Fibroblast of mammary gland (primary cell): ENCODE measurements at regions not wholly inside any gene's neighbourhood (a gene's known extent, or its start where the extent isn't known, plus 50 kb on each side); places are given as distances from the start of the nearest gene placed in this dataset.

Experiments
- DNase-seq: peaks from one replicate; pipeline ENCODE4 v3.0.0-alpha.2; 2010; ENCODE audit warnings: low read depth
- H3K4me3 ChIP-seq: 2 replicates; pipeline ENCODE4 v1.5.1; 2011; ENCODE audit warnings: low read depth, mild to moderate bottlenecking, low read length, moderate library complexity; ENCODE audit not compliant: control insufficient read depth
- TF ChIP-seq, protein P1 (sequence below): conservative IDR thresholded peaks from 2 replicates; pipeline ENCODE4 v1.5.1; 2011; ENCODE audit warnings: low read depth, low read length, inconsistent platforms; ENCODE audit not compliant: control insufficient read depth, insufficient read depth

DNA sequence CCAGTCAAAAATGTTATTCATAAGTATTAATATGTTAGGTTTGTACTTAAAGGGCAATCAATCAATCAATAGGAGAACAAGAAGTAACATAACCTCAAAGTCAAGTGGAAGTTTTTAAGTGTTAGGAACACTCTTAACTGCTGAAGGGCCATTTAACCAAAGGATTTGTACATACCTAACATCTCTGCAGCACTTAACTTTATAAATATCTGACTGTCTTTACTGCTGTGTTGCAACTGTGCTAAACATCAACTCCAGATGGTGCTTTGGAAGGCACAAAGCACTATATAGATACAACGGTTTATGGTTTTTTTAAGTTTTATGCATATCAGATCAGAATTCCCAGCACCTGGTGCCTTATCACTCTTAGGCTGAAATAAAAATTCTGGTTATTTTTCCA, 604.9 kb upstream of the PTGER4 start:
- TF ChIP-seq, protein P1, sequence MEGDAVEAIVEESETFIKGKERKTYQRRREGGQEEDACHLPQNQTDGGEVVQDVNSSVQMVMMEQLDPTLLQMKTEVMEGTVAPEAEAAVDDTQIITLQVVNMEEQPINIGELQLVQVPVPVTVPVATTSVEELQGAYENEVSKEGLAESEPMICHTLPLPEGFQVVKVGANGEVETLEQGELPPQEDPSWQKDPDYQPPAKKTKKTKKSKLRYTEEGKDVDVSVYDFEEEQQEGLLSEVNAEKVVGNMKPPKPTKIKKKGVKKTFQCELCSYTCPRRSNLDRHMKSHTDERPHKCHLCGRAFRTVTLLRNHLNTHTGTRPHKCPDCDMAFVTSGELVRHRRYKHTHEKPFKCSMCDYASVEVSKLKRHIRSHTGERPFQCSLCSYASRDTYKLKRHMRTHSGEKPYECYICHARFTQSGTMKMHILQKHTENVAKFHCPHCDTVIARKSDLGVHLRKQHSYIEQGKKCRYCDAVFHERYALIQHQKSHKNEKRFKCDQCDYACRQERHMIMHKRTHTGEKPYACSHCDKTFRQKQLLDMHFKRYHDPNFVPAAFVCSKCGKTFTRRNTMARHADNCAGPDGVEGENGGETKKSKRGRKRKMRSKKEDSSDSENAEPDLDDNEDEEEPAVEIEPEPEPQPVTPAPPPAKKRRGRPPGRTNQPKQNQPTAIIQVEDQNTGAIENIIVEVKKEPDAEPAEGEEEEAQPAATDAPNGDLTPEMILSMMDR, result no peak
- DNase-seq, result no peak
- H3K4me3 ChIP-seq, result no peak overlapping the region

DNA sequence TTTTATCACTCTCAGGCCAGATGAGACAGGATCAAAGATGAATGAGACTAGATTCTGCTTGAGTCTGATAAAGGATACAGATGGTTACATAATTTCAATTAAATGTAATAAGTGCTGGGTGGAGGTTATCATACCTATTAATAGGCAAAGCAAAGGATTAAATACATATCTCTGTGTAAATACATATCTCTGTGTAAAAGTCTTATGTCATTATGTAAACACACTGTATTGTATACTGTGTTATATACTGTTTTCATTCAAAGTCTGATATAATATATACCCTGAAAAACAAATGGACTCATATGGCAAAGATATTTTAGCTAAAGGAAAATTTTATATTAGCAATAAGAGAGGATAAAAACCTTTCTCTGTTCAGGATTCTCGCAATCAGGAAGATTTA, 605.8 kb upstream of the PTGER4 start:
- DNase-seq, result no peak
- TF ChIP-seq, protein P1, result no peak
- no peak overlapping the region for H3K4me3 ChIP-seq

DNA sequence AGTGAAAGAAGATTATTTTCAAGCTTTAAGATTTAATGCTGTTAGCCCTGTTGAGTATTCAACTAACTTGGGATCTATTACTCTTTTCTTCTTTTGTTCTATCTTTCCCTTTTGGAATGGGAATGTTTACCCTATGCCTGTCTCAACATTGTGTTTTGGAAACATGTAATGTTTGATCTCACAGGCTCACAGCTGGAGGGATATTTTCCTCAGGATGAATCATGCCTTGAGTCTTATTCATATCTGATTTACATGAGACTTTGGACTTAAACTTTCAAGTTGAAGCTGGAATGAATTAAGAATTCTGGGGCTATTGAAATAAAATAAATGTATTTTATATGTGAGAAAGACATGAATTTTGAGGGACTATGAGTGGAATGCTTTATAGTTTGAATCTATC, 607.8 kb upstream of the PTGER4 start:
- DNase-seq, result peak; percentile 49
- TF ChIP-seq, protein P1, result no peak
- H3K4me3 ChIP-seq, result no peak overlapping the region

DNA sequence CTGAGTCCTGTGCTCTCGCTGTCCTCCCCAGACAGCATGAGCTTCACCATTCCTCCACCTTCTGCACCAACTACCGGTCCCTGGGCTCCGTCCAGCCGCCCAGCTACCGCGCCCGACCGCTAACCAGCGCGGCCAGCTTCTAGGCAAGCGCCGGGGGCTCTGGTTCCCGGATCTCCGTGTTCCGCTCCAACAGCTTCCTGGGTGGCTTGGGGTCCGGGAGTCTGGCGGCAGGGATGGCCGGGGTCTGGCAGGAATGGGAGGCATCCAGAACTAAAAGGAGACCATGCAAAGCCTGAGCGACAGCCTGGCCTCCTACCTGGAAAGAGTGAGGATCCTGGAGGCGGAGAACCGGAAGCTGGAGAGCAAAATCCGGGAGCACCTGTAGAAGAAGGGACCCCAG, 613.1 kb upstream of the PTGER4 start:
- TF ChIP-seq, protein P1, result no peak

DNA sequence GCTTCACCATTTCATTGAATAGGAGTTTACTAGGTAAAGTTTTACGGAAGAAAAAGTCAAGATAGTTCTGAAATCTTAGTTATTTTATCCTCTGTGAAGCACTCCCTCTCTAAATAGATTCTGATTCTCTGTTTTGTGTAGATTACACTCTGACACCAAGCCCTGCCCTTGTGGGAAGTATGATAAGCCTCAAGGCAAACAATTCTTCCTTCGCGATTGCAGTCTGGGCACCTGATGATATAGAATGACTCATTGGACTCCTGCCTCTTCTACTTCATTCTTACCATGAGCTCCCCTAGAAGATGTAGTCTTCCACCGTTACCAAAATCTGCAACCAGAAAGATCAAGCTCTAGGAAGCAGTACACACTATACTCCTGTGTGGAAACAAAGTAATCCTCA, 626.9 kb upstream of the PTGER4 start:
- DNase-seq, result no peak
- no peak overlapping the region for H3K4me3 ChIP-seq
- TF ChIP-seq, protein P1, result no peak

More for the DNA sequence above, 613.1 kb upstream of the PTGER4 start:
- H3K4me3 ChIP-seq, result no peak overlapping the region
- no peak for DNase-seq

DNA sequence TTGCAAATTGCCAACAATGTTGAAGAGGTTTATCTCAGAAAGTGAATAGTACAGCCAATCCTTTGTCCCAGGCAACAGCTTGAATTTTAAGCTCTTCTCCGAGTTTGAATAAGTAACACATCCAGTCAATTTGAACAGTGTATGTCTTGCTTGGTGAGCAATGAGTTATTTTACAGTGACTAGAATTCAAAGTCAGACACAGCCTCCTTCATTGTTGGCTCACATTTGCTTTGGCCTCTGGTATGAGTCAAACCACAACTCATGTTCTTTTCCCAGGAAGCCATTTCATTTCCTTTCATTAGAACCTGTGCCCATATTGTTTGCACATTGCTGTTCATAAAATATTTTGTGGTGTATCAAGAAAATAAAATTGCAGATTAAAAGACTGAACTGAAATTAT, 622.0 kb upstream of the DAB2 start:
- H3K4me3 ChIP-seq, result no peak overlapping the region
- peak; percentile 84 for DNase-seq
- TF ChIP-seq, protein P1, result no peak

DNA sequence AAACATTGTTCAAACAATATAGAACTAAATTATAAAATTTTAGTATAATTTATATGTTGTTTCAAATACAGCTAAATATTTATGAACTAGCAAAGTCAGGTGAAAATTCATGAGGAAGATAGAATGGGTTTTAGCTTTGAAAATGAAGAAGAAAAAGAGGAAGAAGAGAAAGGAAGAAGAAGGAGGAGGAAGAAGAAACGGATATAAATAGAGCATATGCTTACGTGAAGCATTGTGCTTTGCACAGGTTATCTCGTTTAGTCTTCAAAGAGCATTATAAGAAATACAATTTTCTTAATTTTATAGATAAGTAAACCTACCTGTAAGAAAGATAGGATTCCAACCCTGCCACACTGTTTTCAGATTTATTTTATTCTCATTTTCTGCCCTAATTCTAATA, 620.6 kb upstream of the DAB2 start:
- no peak for DNase-seq
- TF ChIP-seq, protein P1, result no peak
- H3K4me3 ChIP-seq, result no peak overlapping the region
